KMS-11 (cell line): ENCODE measurements at regions not wholly inside any gene's neighbourhood (a gene's known extent, or its start where the extent isn't known, plus 50 kb on each side); places are given as distances from the start of the nearest gene placed in this dataset.

ENCODE experiments used
- H2AFZ ChIP-seq: fragments of 200-600 bp; sonication (generic); 2 replicates; pipeline ENCODE4 v1.6.1; 2016; ENCODE audit warnings: antibody characterized with exemption, mixed run types, low read depth
- H3K27ac ChIP-seq: fragments of 200-600 bp; sonication (generic); 2 replicates; pipeline ENCODE4 v1.6.1; 2016; ENCODE audit warnings: mild to moderate bottlenecking, mixed run types
- H3K27me3 ChIP-seq: fragments of 200-600 bp; sonication (generic); 2 replicates; pipeline ENCODE4 v1.6.1; 2017; ENCODE audit warnings: mild to moderate bottlenecking, low read depth, mixed run types, moderate library complexity; ENCODE audit not compliant: insufficient read depth
- H3K36me3 ChIP-seq: fragments of 200-600 bp; sonication (generic); 2 replicates; pipeline ENCODE4 v1.6.1; 2017; ENCODE audit warnings: mild to moderate bottlenecking, mixed run types; ENCODE audit not compliant: insufficient read depth
- H3K4me1 ChIP-seq: fragments of 200-600 bp; sonication (generic); 2 replicates; pipeline ENCODE4 v1.6.1; 2016; ENCODE audit warnings: mild to moderate bottlenecking, low read depth, mixed run types; ENCODE audit not compliant: poor library complexity, severe bottlenecking
- H3K4me2 ChIP-seq: fragments of 200-600 bp; sonication (generic); 2 replicates; pipeline ENCODE4 v1.7.0; 2016; ENCODE audit warnings: mild to moderate bottlenecking, mixed run types
- H3K4me3 ChIP-seq: fragments of 200-600 bp; sonication (generic); IDR thresholded peaks from 2 replicates; pipeline ENCODE4 v1.6.1; 2017; ENCODE audit warnings: low read depth, low read length, mixed read lengths; ENCODE audit not compliant: insufficient read depth
- H3K79me2 ChIP-seq: fragments of 200-600 bp; sonication (generic); 2 replicates; pipeline ENCODE4 v1.6.1; 2016; ENCODE audit warnings: low read depth, mixed run types; ENCODE audit not compliant: insufficient read depth
- H3K9ac ChIP-seq: fragments of 200-600 bp; sonication (generic); 2 replicates; pipeline ENCODE4 v1.6.1; 2016; ENCODE audit warnings: mild to moderate bottlenecking, mixed run types
- H4K20me1 ChIP-seq: fragments of 200-600 bp; sonication (generic); 2 replicates; pipeline ENCODE4 v1.6.1; 2016; ENCODE audit warnings: mild to moderate bottlenecking, mixed run types; ENCODE audit not compliant: insufficient read depth
- TF ChIP-seq, protein P1 (sequence below): fragments of 200-600 bp; sonication (generic); conservative IDR thresholded peaks from 2 replicates; pipeline ENCODE4 v1.6.1; 2017; ENCODE audit warnings: low read depth, mild to moderate bottlenecking, antibody characterized with exemption, low read length, moderate library complexity, mixed read lengths

GRCh38 chr6:23371132-23371915 is 754.7 kb upstream of the NRSN1 start:
- Histone ChIP-seq H3K4me1 (no peaks in the 10 kb centered on the region), H4K20me1 (no peaks in the 10 kb centered on the region), H3K36me3 (no peaks in the 10 kb centered on the region), H2AFZ (no peak overlapping the region), H3K27ac (no peak overlapping the region), H3K9ac (no peak overlapping the region), H3K4me3 (no peak overlapping the region), H3K79me2 (no peaks in the 10 kb centered on the region), H3K27me3 (no peaks in the 10 kb centered on the region), H3K4me2 (no peak overlapping the region)
- TF ChIP-seq, protein P1, sequence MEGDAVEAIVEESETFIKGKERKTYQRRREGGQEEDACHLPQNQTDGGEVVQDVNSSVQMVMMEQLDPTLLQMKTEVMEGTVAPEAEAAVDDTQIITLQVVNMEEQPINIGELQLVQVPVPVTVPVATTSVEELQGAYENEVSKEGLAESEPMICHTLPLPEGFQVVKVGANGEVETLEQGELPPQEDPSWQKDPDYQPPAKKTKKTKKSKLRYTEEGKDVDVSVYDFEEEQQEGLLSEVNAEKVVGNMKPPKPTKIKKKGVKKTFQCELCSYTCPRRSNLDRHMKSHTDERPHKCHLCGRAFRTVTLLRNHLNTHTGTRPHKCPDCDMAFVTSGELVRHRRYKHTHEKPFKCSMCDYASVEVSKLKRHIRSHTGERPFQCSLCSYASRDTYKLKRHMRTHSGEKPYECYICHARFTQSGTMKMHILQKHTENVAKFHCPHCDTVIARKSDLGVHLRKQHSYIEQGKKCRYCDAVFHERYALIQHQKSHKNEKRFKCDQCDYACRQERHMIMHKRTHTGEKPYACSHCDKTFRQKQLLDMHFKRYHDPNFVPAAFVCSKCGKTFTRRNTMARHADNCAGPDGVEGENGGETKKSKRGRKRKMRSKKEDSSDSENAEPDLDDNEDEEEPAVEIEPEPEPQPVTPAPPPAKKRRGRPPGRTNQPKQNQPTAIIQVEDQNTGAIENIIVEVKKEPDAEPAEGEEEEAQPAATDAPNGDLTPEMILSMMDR: no peak

DNA sequence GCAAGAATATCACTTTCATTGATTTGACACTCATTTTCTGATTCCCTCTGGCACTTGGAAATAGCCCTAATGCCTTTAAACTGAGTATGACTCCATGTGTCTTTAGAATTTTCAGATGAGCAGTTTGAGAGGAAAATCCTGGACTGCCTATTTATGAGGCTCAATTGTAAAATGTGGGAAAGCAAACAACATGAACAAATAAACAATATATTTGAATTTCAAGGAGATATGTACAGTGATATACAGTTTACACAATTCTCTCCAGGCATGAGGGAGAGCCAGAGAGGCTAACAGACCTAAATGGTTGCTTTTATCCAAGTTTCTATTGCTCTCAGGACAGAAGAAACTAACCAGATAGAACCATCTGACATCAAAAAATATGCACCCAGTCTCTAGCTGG is 748.2 kb upstream of the NRSN1 start:
- no peak overlapping the region for H3K4me2 ChIP-seq
- no peaks in the 10 kb centered on the region for H3K4me1 ChIP-seq
- no peaks in the 10 kb centered on the region for H3K79me2 ChIP-seq
- no peak overlapping the region for H2AFZ ChIP-seq
- no peak overlapping the region for H3K4me3 ChIP-seq
- no peak overlapping the region for H3K27ac ChIP-seq
- no peaks in the 10 kb centered on the region for H3K36me3 ChIP-seq
- TF ChIP-seq, protein P1: no peak
- H4K20me1 ChIP-seq: no peaks in the 10 kb centered on the region
- H3K27me3 ChIP-seq: no peaks in the 10 kb centered on the region
- no peak overlapping the region for H3K9ac ChIP-seq

GRCh38 chr6:23380465-23380864 is 745.5 kb upstream of the NRSN1 start:
- TF ChIP-seq, protein P1: no peak
- no peaks in the 10 kb centered on the region for H3K79me2 ChIP-seq
- no peak overlapping the region for H3K4me2 ChIP-seq
- no peaks in the 10 kb centered on the region for H3K4me1 ChIP-seq
- H3K27me3 ChIP-seq: no peaks in the 10 kb centered on the region
- no peak overlapping the region for H3K4me3 ChIP-seq
- no peak overlapping the region for H2AFZ ChIP-seq
- H3K27ac ChIP-seq: no peak overlapping the region
- H3K36me3 ChIP-seq: no peaks in the 10 kb centered on the region
- no peaks in the 10 kb centered on the region for H4K20me1 ChIP-seq
- H3K9ac ChIP-seq: no peak overlapping the region

DNA sequence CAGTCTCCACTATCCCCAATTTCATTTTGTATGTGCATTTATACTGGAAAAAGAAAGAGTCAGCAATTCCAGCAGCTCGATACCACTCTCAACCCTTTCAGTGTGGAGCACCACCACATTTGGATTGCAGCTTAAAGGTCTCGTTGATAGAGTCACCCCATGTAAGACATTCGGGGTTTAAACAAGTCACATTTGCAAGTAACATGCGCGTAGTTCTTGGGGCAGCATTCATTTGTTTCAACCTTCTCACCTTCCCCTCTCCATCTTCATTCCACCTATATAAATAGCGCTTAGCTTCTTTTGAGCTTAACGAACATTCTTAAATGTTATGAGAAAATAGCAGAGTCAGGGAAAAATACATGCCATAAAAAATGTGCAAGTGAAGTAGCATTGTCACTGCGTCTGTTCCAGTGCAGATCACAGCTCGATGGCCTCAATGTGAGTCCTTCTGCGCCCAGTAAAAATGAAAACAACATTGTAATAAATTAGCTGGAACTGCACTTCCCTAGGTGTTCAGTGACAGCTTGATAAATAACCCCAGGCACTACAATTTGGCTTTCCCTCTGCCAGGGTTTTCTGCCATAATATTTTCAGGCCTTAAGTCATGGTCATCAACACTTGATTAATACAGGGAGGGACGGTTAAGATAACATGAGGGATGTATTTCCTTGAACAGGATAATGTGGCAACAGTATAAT is 737.8 kb upstream of the NRSN1 start:
- Histone ChIP-seq H3K27me3 (no peaks in the 10 kb centered on the region), H3K27ac (no peak overlapping the region), H3K4me3 (no peak overlapping the region), H3K4me1 (no peaks in the 10 kb centered on the region), H3K9ac (no peak overlapping the region), H3K36me3 (no peaks in the 10 kb centered on the region), H4K20me1 (no peaks in the 10 kb centered on the region), H3K79me2 (no peaks in the 10 kb centered on the region), H2AFZ (no peak overlapping the region), H3K4me2 (no peak overlapping the region)
- TF ChIP-seq, protein P1: no peak
